ENCODE measurements at regions not wholly inside any gene's neighbourhood (a gene's known extent, or its start where the extent isn't known, plus 50 kb on each side); places are given as distances from the start of the nearest gene placed in this dataset.

GRCh38 chr3:34942256-34942655 is 697.1 kb upstream of the ARPP21 start:
- no peaks in the 10 kb centered on the region for H3K27me3 ChIP-seq (ENCODE audit: insufficient read depth, low read depth, low read length)
- H3K9ac ChIP-seq (ENCODE audit: low read length), result no peak overlapping the region
- no peak overlapping the region for H2AFZ ChIP-seq (ENCODE audit: low read depth, low read length)
- H3K4me2 ChIP-seq (ENCODE audit: low read length), result no peak overlapping the region
- no peaks in the 10 kb centered on the region for H3K79me2 ChIP-seq (replicated peaks; ENCODE audit: insufficient read depth, low read length)
- H3K9me2 ChIP-seq (ENCODE audit: insufficient read depth, low read length), result no peaks in the 10 kb centered on the region
- H3K9me3 ChIP-seq (ENCODE audit: low read length), result no peaks in the 10 kb centered on the region
- no peak for TF ChIP-seq POLR2AphosphoS5 (IDR thresholded peaks at IDR 0.05)
- TF ChIP-seq, protein P1, sequence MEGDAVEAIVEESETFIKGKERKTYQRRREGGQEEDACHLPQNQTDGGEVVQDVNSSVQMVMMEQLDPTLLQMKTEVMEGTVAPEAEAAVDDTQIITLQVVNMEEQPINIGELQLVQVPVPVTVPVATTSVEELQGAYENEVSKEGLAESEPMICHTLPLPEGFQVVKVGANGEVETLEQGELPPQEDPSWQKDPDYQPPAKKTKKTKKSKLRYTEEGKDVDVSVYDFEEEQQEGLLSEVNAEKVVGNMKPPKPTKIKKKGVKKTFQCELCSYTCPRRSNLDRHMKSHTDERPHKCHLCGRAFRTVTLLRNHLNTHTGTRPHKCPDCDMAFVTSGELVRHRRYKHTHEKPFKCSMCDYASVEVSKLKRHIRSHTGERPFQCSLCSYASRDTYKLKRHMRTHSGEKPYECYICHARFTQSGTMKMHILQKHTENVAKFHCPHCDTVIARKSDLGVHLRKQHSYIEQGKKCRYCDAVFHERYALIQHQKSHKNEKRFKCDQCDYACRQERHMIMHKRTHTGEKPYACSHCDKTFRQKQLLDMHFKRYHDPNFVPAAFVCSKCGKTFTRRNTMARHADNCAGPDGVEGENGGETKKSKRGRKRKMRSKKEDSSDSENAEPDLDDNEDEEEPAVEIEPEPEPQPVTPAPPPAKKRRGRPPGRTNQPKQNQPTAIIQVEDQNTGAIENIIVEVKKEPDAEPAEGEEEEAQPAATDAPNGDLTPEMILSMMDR (IDR thresholded peaks at IDR 0.05; ENCODE audit: poor library complexity, severe bottlenecking), result no peak
- TF ChIP-seq TAF1 (IDR thresholded peaks at IDR 0.05; ENCODE audit: low read depth), result no peak
- TF ChIP-seq MXI1 (conservative IDR thresholded peaks at IDR 0.05; ENCODE audit: poor library complexity, severe bottlenecking), result no peak
- TF ChIP-seq RAD21 (conservative IDR thresholded peaks at IDR 0.05), result no peak
- TF ChIP-seq, protein P2, sequence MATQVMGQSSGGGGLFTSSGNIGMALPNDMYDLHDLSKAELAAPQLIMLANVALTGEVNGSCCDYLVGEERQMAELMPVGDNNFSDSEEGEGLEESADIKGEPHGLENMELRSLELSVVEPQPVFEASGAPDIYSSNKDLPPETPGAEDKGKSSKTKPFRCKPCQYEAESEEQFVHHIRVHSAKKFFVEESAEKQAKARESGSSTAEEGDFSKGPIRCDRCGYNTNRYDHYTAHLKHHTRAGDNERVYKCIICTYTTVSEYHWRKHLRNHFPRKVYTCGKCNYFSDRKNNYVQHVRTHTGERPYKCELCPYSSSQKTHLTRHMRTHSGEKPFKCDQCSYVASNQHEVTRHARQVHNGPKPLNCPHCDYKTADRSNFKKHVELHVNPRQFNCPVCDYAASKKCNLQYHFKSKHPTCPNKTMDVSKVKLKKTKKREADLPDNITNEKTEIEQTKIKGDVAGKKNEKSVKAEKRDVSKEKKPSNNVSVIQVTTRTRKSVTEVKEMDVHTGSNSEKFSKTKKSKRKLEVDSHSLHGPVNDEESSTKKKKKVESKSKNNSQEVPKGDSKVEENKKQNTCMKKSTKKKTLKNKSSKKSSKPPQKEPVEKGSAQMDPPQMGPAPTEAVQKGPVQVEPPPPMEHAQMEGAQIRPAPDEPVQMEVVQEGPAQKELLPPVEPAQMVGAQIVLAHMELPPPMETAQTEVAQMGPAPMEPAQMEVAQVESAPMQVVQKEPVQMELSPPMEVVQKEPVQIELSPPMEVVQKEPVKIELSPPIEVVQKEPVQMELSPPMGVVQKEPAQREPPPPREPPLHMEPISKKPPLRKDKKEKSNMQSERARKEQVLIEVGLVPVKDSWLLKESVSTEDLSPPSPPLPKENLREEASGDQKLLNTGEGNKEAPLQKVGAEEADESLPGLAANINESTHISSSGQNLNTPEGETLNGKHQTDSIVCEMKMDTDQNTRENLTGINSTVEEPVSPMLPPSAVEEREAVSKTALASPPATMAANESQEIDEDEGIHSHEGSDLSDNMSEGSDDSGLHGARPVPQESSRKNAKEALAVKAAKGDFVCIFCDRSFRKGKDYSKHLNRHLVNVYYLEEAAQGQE (IDR thresholded peaks at IDR 0.05; ENCODE audit: borderline replicate concordance), result no peak
- no peak for TF ChIP-seq SMC3 (conservative IDR thresholded peaks at IDR 0.05; ENCODE audit: poor library complexity)
- TF ChIP-seq EP300 (conservative IDR thresholded peaks at IDR 0.05; ENCODE audit: poor library complexity, severe bottlenecking), result no peak
- no peak for TF ChIP-seq EZH2 (IDR thresholded peaks at IDR 0.05; ENCODE audit: borderline replicate concordance, insufficient read depth, low read length, poor library complexity, severe bottlenecking)
- no peaks in the 10 kb centered on the region for H3K36me3 ChIP-seq (ENCODE audit: insufficient read depth, low read length)
- no peaks in the 10 kb centered on the region for H4K20me1 ChIP-seq (ENCODE audit: insufficient read depth)
- H3K4me3 ChIP-seq (ENCODE audit: low read length), result no peak overlapping the region
- no peak overlapping the region for H3K27ac ChIP-seq (ENCODE audit: low read length)
- H3F3A ChIP-seq (ENCODE audit: insufficient read depth, low read length, poor library complexity, severe bottlenecking), result no peaks in the 10 kb centered on the region

DNA sequence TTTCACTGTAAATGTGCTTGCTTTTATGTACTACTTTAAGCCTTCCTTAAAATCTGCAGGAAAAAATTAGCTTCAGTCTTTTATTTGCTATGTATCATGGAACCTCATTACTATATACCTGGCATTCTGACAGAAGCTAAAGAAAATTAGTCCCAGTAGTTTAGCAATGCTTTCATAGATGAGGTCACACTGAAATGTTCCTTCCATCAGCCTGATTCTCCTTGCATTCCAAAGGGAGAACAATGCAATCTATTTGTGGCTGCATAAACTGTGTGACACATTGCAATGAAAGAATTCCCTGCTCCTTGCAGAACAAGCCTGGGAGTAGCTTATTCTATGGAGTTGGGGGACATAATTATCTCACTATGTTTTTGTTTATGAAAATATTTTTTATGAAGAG is 691.5 kb upstream of the ARPP21 start:
- Histone ChIP-seq H4K20me1 (ENCODE audit: insufficient read depth) (no peaks in the 10 kb centered on the region), H2AFZ (ENCODE audit: low read depth, low read length) (no peak overlapping the region), H3K9ac (ENCODE audit: low read length) (peak overlapping the region; percentile 33), H3K79me2 (replicated peaks; ENCODE audit: insufficient read depth, low read length) (no peaks in the 10 kb centered on the region), H3K9me3 (ENCODE audit: low read length) (no peaks in the 10 kb centered on the region), H3K36me3 (ENCODE audit: insufficient read depth, low read length) (no peaks in the 10 kb centered on the region), H3K4me2 (ENCODE audit: low read length) (peak overlapping the region; percentile 18), H3K27ac (ENCODE audit: low read length) (peak overlapping the region; percentile 78), H3F3A (ENCODE audit: insufficient read depth, low read length, poor library complexity, severe bottlenecking) (no peaks in the 10 kb centered on the region), H3K4me3 (ENCODE audit: low read length) (peak overlapping the region; percentile 21), H3K9me2 (ENCODE audit: insufficient read depth, low read length) (no peaks in the 10 kb centered on the region), H3K27me3 (ENCODE audit: insufficient read depth, low read depth, low read length) (no peaks in the 10 kb centered on the region)
- TF ChIP-seq POLR2AphosphoS5 (IDR thresholded peaks at IDR 0.05), result peak; percentile 77
- TF ChIP-seq, protein P2 (IDR thresholded peaks at IDR 0.05; ENCODE audit: borderline replicate concordance), result peak; percentile 99
- TF ChIP-seq RAD21 (conservative IDR thresholded peaks at IDR 0.05), result peak; percentile 42
- peak; percentile 69 for TF ChIP-seq EP300 (conservative IDR thresholded peaks at IDR 0.05; ENCODE audit: poor library complexity, severe bottlenecking)
- no peak for TF ChIP-seq SMC3 (conservative IDR thresholded peaks at IDR 0.05; ENCODE audit: poor library complexity)
- TF ChIP-seq, protein P1 (IDR thresholded peaks at IDR 0.05; ENCODE audit: poor library complexity, severe bottlenecking), result no peak

Measured in neural cell (in vitro differentiated cells).